ENCODE measurements at regions not wholly inside any gene's neighbourhood (a gene's known extent, or its start where the extent isn't known, plus 50 kb on each side); places are given as distances from the start of the nearest gene placed in this dataset.

DNA sequence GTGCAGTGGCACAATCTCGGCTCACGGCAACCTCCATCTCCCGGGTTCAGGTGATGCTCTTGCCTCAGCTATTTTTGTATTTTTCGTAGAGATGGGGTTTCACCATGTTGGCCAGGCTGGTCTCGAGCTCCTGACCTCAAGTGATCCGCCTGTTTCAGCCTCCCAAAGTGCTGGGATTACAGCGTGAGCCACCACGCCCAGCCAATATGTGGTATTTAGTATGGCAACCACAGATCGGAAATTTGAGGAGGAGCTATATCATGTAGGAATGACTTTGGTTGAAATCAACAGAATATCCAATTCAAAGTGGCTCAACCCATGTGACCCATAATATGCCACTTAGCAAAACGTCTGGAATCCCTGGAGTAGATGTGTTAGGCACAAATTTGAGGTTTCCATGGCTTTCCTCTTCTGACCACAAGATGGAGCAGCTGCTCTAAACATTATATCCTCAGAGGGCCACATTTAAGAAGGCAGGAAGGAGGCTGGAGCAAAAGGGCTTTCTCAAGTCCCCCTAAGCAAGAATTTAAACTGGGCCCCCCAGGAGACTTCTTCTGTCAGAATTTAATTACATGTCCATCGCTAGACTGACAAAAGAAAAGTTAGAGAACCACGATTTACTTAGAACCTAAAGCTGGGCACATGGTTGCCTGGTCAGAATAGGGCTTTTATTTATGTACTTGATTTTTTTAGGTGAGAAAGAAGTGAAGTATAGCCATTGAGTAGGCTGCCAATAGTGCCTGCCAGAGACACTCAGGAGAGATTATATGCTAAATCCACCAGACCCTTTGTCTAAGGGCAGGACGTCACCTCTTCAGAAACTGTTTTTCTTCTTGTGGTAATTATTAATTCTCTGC, 49.6 kb upstream of the ITSN2 start:
- H3K27me3 ChIP-seq (ENCODE audit: insufficient read depth, low read depth) = no peaks in the 10 kb centered on the region
- H3K36me3 ChIP-seq (ENCODE audit: insufficient read depth) = no peaks in the 10 kb centered on the region
- no peaks in the 10 kb centered on the region for H3K79me2 ChIP-seq (ENCODE audit: insufficient read depth, low read depth)
- peak overlapping the region; percentile 11; the same call in 1 of the 2 replicates for H2AFZ ChIP-seq (ENCODE audit: low read depth)
- H3K4me2 ChIP-seq = no peak overlapping the region
- no peak overlapping the region for H3K27ac ChIP-seq
- no peak overlapping the region for H3K4me3 ChIP-seq (IDR thresholded peaks at IDR 0.05; ENCODE audit: insufficient read depth, low read depth, low read length)
- no peak overlapping the region for H3K9ac ChIP-seq
- H3K4me1 ChIP-seq (ENCODE audit: low read depth, poor library complexity, severe bottlenecking) = peaks cover 11% of the 10 kb centered on the region
- no peaks in the 10 kb centered on the region for H4K20me1 ChIP-seq (ENCODE audit: insufficient read depth)
- peak; percentile 89 for TF ChIP-seq CTCF (conservative IDR thresholded peaks at IDR 0.05; ENCODE audit: low read depth, low read length)
